ENCODE measurements at regions not wholly inside any gene's neighbourhood (a gene's known extent, or its start where the extent isn't known, plus 50 kb on each side); places are given as distances from the start of the nearest gene placed in this dataset.

DNA sequence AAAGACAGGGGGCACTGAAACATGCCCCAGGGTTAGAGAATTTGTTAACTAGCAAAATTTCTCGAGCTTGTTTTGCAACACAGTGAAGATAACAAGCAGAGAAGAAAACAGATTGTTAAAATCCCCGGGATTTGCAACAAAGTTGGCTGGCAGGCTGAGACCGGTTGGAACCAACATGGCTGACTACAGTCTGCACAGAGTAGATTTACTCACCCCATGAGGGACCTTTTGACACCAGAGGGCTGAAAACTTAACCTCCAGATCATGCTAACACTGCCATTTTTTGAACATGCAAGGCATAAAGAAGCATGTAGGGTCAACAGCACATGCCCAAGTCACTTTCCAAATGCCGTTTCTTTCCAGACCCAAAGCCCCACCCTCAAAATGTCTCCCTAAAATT is 95.2 kb upstream of the TMEM26 start:
- no TSS peak for BruUV-seq (replicated peaks)
- H3K36me3 ChIP-seq (ENCODE audit: control insufficient read depth in 2 of 2, insufficient read depth in 2 of 2, low read length in 1 of 2) = no peaks in the 10 kb centered on the region
- RAD21 ChIA-PET (ENCODE audit: unreplicated experiment) = no interaction called here
- no peak overlapping the region for H2AFZ ChIP-seq (ENCODE audit: control insufficient read depth, low read depth, low read length)
- no peak for DNase-seq (ENCODE audit: low read depth, low spot score)
- no peak overlapping the region for H3K27ac ChIP-seq (ENCODE audit: control insufficient read depth, insufficient read depth)
- no peak overlapping the region for H3K4me2 ChIP-seq (ENCODE audit: control insufficient read depth, insufficient read depth)
- SMC1A ChIA-PET (ENCODE audit: uncharacterized antibody, unreplicated experiment) = no interaction called here
- no peak for FAIRE-seq
- H3K9me3 ChIP-seq (replicated peaks; ENCODE audit: control insufficient read depth, insufficient read depth, low read length) = no peaks in the 10 kb centered on the region
- no peaks in the 10 kb centered on the region for H3K79me2 ChIP-seq (ENCODE audit: control insufficient read depth, insufficient read depth, low read length)
- CTCF ChIA-PET = no interaction called here
- in situ Hi-C loops (cut with MboI) = no loop called here
- TF ChIP-seq, protein P1, sequence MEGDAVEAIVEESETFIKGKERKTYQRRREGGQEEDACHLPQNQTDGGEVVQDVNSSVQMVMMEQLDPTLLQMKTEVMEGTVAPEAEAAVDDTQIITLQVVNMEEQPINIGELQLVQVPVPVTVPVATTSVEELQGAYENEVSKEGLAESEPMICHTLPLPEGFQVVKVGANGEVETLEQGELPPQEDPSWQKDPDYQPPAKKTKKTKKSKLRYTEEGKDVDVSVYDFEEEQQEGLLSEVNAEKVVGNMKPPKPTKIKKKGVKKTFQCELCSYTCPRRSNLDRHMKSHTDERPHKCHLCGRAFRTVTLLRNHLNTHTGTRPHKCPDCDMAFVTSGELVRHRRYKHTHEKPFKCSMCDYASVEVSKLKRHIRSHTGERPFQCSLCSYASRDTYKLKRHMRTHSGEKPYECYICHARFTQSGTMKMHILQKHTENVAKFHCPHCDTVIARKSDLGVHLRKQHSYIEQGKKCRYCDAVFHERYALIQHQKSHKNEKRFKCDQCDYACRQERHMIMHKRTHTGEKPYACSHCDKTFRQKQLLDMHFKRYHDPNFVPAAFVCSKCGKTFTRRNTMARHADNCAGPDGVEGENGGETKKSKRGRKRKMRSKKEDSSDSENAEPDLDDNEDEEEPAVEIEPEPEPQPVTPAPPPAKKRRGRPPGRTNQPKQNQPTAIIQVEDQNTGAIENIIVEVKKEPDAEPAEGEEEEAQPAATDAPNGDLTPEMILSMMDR (IDR thresholded peaks at IDR 0.05 in 2 of 3, conservative IDR thresholded peaks at IDR 0.05 in 1 of 3; ENCODE audit: control insufficient read depth in 2 of 3, extremely low read depth in 1 of 3, insufficient read depth in 1 of 3, low read depth in 3 of 3, low read length in 3 of 3) = no peak
- no peak for TF ChIP-seq TARDBP (IDR thresholded peaks at IDR 0.05; ENCODE audit: borderline replicate concordance)
- no peak for TF ChIP-seq NBN (IDR thresholded peaks at IDR 0.05)
- TF ChIP-seq IKZF2 (IDR thresholded peaks at IDR 0.05) = no peak
- TF ChIP-seq, protein P2, sequence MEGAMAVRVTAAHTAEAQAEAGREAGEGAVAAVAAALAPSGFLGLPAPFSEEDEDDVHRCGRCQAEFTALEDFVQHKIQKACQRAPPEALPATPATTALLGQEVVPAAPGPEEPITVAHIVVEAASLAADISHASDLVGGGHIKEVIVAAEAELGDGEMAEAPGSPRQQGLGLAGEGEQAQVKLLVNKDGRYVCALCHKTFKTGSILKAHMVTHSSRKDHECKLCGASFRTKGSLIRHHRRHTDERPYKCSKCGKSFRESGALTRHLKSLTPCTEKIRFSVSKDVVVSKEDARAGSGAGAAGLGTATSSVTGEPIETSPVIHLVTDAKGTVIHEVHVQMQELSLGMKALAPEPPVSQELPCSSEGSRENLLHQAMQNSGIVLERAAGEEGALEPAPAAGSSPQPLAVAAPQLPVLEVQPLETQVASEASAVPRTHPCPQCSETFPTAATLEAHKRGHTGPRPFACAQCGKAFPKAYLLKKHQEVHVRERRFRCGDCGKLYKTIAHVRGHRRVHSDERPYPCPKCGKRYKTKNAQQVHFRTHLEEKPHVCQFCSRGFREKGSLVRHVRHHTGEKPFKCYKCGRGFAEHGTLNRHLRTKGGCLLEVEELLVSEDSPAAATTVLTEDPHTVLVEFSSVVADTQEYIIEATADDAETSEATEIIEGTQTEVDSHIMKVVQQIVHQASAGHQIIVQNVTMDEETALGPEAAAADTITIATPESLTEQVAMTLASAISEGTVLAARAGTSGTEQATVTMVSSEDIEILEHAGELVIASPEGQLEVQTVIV (IDR thresholded peaks at IDR 0.05; ENCODE audit: borderline replicate concordance, partially characterized antibody) = no peak
- TF ChIP-seq, protein P3, sequence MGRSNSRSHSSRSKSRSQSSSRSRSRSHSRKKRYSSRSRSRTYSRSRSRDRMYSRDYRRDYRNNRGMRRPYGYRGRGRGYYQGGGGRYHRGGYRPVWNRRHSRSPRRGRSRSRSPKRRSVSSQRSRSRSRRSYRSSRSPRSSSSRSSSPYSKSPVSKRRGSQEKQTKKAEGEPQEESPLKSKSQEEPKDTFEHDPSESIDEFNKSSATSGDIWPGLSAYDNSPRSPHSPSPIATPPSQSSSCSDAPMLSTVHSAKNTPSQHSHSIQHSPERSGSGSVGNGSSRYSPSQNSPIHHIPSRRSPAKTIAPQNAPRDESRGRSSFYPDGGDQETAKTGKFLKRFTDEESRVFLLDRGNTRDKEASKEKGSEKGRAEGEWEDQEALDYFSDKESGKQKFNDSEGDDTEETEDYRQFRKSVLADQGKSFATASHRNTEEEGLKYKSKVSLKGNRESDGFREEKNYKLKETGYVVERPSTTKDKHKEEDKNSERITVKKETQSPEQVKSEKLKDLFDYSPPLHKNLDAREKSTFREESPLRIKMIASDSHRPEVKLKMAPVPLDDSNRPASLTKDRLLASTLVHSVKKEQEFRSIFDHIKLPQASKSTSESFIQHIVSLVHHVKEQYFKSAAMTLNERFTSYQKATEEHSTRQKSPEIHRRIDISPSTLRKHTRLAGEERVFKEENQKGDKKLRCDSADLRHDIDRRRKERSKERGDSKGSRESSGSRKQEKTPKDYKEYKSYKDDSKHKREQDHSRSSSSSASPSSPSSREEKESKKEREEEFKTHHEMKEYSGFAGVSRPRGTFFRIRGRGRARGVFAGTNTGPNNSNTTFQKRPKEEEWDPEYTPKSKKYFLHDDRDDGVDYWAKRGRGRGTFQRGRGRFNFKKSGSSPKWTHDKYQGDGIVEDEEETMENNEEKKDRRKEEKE (IDR thresholded peaks at IDR 0.05) = no peak
- TF ChIP-seq SPI1 (IDR thresholded peaks at IDR 0.05; ENCODE audit: borderline replicate concordance, insufficient read depth, low read depth, low read length) = no peak
- no peak for TF ChIP-seq MTA2 (IDR thresholded peaks at IDR 0.05; ENCODE audit: low read depth)
- no peak for TF ChIP-seq NR2F1 (conservative IDR thresholded peaks at IDR 0.05)
- no peak for TF ChIP-seq EZH2 (IDR thresholded peaks at IDR 0.05; ENCODE audit: borderline replicate concordance, control insufficient read depth, low read depth, low read length)
- TF ChIP-seq ZNF384 (IDR thresholded peaks at IDR 0.05; ENCODE audit: borderline replicate concordance, low read depth, low read length) = no peak
- no peak for ATAC-seq
- POLR2A ChIA-PET = no interaction called here
- intact Hi-C loops (cut with micrococcal nuclease; ENCODE audit: unreplicated experiment) = no loop called here
- no peak overlapping the region for H3K9ac ChIP-seq (ENCODE audit: control insufficient read depth, insufficient read depth, low read length)
- no peaks in the 10 kb centered on the region for H3K4me1 ChIP-seq (ENCODE audit: control insufficient read depth, insufficient read depth, low read length)
- no peaks in the 10 kb centered on the region for H3K27me3 ChIP-seq (replicated peaks in 1 of 2; ENCODE audit: control insufficient read depth in 2 of 2, insufficient read depth in 2 of 2, low read length in 1 of 2)
- 42% methylated on average over 4 of the region's 4 CpGs for WGBS (ENCODE audit: insufficient coverage, insufficient replicate concordance, low lambda C conversion rate, missing lambda C conversion rate)
- no peak overlapping the region for H3K4me3 ChIP-seq
- H4K20me1 ChIP-seq (ENCODE audit: control insufficient read depth, insufficient read depth) = no peaks in the 10 kb centered on the region
